GM19238 (cell line): ENCODE measurements at regions not wholly inside any gene's neighbourhood (a gene's known extent, or its start where the extent isn't known, plus 50 kb on each side); places are given as distances from the start of the nearest gene placed in this dataset.
"Not testable (repeated sequence)": the region's sequence is repeated elsewhere in the genome, so short reads cannot be mapped to it uniquely, and the experiment has no call there.

Experiments
- DNase-seq: peaks from one replicate; pipeline ENCODE4 v3.0.0; 2011; ENCODE audit warnings: low spot score; ENCODE audit not compliant: insufficient read length

- no peak for DNase-seq
Measured at GRCh38 chr13:89165685-89166084, 1494.5 kb downstream of the SLITRK5 start.

GRCh38 chr13:89169951-89170350, 1498.8 kb downstream of the SLITRK5 start:
- no peak for DNase-seq

- DNase-seq: no peak
Measured at GRCh38 chr13:89181041-89181440, 1509.9 kb downstream of the SLITRK5 start.

- DNase-seq: no peak
Measured at GRCh38 chr13:89199138-89199537, 1528.0 kb downstream of the SLITRK5 start.

- no peak for DNase-seq
Measured at GRCh38 chr13:89204435-89204834, 1533.3 kb downstream of the SLITRK5 start.

- DNase-seq: no peak
Measured at GRCh38 chr13:89205856-89206520, 1534.8 kb downstream of the SLITRK5 start.

GRCh38 chr13:89212186-89212585, 1541.0 kb downstream of the SLITRK5 start:
- DNase-seq: no peak

GRCh38 chr13:89214185-89214584, 1543.0 kb downstream of the SLITRK5 start:
- no peak for DNase-seq

GRCh38 chr13:89215319-89215718, 1544.1 kb downstream of the SLITRK5 start:
- not testable (repeated sequence) for DNase-seq

- no peak for DNase-seq
Measured at GRCh38 chr13:89217813-89218212, 1546.6 kb downstream of the SLITRK5 start.

- DNase-seq: no peak
Measured at GRCh38 chr13:89221557-89222158, 1550.5 kb downstream of the SLITRK5 start.

GRCh38 chr13:89227356-89227755, 1556.2 kb downstream of the SLITRK5 start:
- DNase-seq: no peak

- DNase-seq: no peak
Measured at GRCh38 chr13:89238496-89238895, 1567.3 kb downstream of the SLITRK5 start.

GRCh38 chr13:89239361-89240127, 1568.4 kb downstream of the SLITRK5 start:
- DNase-seq: no peak

- no peak for DNase-seq
Measured at GRCh38 chr13:89255844-89256406, 1584.8 kb downstream of the SLITRK5 start.

- DNase-seq: no peak
Measured at GRCh38 chr13:89267734-89268133, 1596.6 kb downstream of the SLITRK5 start.

- no peak for DNase-seq
Measured at GRCh38 chr13:89269737-89270136, 1598.6 kb downstream of the SLITRK5 start.

GRCh38 chr13:89270736-89271135, 1599.6 kb downstream of the SLITRK5 start:
- DNase-seq: no peak

GRCh38 chr13:89279374-89279773, 1608.2 kb downstream of the SLITRK5 start:
- DNase-seq: no peak

- no peak for DNase-seq
Measured at GRCh38 chr13:89281331-89281730, 1610.2 kb downstream of the SLITRK5 start.

- no peak for DNase-seq
Measured at GRCh38 chr13:89282241-89282640, 1611.1 kb downstream of the SLITRK5 start.

GRCh38 chr13:89287381-89287780, 1616.2 kb downstream of the SLITRK5 start:
- no peak for DNase-seq
